ENCODE measurements at regions not wholly inside any gene's neighbourhood (a gene's known extent, or its start where the extent isn't known, plus 50 kb on each side); places are given as distances from the start of the nearest gene placed in this dataset.

DNA sequence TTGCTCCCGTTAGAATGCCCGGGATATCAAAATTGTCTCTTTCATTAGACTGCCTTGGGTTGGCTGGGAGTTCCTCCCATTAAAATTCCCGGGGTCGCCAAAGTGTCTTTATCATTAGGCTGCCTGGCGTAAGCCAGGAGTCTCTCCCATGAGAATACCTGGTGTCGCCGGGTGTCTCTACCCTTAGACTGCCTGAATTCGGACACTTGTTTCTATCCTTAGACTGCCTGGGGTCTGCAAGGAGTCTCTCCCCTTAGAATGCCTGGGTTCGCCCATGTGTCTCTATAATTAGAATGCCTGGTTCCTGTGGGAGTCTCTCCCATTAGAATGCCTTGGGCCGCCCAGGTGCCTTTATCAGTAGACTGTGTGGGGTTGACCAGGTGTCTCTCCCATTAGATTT lies 1538.2 kb downstream of the UQCRFS1 start (continued):
- no peak for TF ChIP-seq SALL2 (tag by site-specific recombination; IDR thresholded peaks at IDR 0.05; ENCODE audit: borderline replicate concordance)
- no peak for TF ChIP-seq MEIS1 (CRISPR knock-in tag; IDR thresholded peaks at IDR 0.05; ENCODE audit: borderline replicate concordance)

DNA sequence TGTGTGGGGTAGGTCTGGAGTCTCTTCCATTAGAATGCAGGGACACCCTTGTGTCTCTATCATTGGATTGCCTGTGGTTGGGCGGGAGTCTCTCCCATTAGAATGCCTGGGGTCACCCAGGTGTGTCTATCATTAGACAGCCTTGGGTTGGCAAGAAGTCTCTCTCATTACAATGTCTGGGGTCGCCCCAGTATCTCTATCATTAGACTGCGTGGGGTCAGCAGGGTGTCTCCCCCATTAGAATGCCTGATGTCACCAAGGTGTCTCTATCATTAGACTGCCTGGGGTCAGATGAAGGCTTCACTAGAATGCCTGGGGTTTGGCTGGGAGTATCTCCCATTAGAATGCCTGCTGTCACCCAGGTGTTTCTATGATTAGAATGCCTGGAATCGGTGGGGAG lies 1539.0 kb downstream of the UQCRFS1 start:
- CTCF ChIA-PET: no interaction called here
- Histone ChIP-seq H3K4me1 (ENCODE audit: control insufficient read depth, insufficient read depth, low read length) (no peaks in the 10 kb centered on the region), H3K4me3 (ENCODE audit: low read depth, low read length) (no peak overlapping the region), H3K27ac (ENCODE audit: extremely low read depth, low read depth, low read length) (no peak overlapping the region), H3K36me3 (ENCODE audit: control insufficient read depth in 2 of 2, insufficient read depth in 1 of 2, low read length in 2 of 2) (no peaks in the 10 kb centered on the region), H3K9me3 (ENCODE audit: control insufficient read depth, insufficient read depth, low read depth, low read length) (peaks cover 7% of the 10 kb centered on the region)
- POLR2A ChIA-PET: no interaction called here
- TF ChIP-seq SP2 (tag by site-specific recombination; IDR thresholded peaks at IDR 0.05) (no peak), ZNF521 (tag by site-specific recombination; IDR thresholded peaks at IDR 0.05) (no peak), AEBP2 (tag by site-specific recombination; IDR thresholded peaks at IDR 0.05; ENCODE audit: borderline replicate concordance) (no peak), ZNF37A (tag by site-specific recombination; IDR thresholded peaks at IDR 0.05) (no peak), ZNF692 (tag by site-specific recombination; IDR thresholded peaks at IDR 0.05) (no peak), YY2 (tag by site-specific recombination; IDR thresholded peaks at IDR 0.05) (no peak), ZNF391 (tag by site-specific recombination; IDR thresholded peaks at IDR 0.05; ENCODE audit: borderline replicate concordance, low read depth) (no peak), ZNF433 (tag by site-specific recombination; IDR thresholded peaks at IDR 0.05; ENCODE audit: low read depth) (no peak), ZNF19 (tag by site-specific recombination; IDR thresholded peaks at IDR 0.05; ENCODE audit: low read depth) (no peak), ZNF596 (tag by site-specific recombination; IDR thresholded peaks at IDR 0.05) (no peak), ZNF404 (tag by site-specific recombination; IDR thresholded peaks at IDR 0.05) (no peak), ZNF560 (tag by site-specific recombination; IDR thresholded peaks at IDR 0.05; ENCODE audit: borderline replicate concordance) (no peak), ZNF350 (tag by site-specific recombination; IDR thresholded peaks at IDR 0.05) (no peak)
- TF ChIP-seq, protein P1, sequence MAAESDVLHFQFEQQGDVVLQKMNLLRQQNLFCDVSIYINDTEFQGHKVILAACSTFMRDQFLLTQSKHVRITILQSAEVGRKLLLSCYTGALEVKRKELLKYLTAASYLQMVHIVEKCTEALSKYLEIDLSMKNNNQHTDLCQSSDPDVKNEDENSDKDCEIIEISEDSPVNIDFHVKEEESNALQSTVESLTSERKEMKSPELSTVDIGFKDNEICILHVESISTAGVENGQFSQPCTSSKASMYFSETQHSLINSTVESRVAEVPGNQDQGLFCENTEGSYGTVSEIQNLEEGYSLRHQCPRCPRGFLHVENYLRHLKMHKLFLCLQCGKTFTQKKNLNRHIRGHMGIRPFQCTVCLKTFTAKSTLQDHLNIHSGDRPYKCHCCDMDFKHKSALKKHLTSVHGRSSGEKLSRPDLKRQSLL (tag by site-specific recombination; IDR thresholded peaks at IDR 0.05): no peak
- TF ChIP-seq, protein P2, sequence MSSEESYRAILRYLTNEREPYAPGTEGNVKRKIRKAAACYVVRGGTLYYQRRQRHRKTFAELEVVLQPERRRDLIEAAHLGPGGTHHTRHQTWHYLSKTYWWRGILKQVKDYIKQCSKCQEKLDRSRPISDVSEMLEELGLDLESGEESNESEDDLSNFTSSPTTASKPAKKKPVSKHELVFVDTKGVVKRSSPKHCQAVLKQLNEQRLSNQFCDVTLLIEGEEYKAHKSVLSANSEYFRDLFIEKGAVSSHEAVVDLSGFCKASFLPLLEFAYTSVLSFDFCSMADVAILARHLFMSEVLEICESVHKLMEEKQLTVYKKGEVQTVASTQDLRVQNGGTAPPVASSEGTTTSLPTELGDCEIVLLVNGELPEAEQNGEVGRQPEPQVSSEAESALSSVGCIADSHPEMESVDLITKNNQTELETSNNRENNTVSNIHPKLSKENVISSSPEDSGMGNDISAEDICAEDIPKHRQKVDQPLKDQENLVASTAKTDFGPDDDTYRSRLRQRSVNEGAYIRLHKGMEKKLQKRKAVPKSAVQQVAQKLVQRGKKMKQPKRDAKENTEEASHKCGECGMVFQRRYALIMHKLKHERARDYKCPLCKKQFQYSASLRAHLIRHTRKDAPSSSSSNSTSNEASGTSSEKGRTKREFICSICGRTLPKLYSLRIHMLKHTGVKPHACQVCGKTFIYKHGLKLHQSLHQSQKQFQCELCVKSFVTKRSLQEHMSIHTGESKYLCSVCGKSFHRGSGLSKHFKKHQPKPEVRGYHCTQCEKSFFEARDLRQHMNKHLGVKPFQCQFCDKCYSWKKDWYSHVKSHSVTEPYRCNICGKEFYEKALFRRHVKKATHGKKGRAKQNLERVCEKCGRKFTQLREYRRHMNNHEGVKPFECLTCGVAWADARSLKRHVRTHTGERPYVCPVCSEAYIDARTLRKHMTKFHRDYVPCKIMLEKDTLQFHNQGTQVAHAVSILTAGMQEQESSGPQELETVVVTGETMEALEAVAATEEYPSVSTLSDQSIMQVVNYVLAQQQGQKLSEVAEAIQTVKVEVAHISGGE (tag by site-specific recombination; conservative IDR thresholded peaks at IDR 0.05; ENCODE audit: low read depth): no peak
